Stimulated activated naive CD4-positive, alpha-beta T cell (primary cell): ENCODE measurements at regions not wholly inside any gene's neighbourhood (a gene's known extent, or its start where the extent isn't known, plus 50 kb on each side); places are given as distances from the start of the nearest gene placed in this dataset.
A peak's percentile ranks its signal among the peaks of the same experiment; 100 is the strongest.
"Not testable (repeated sequence)": the region's sequence is repeated elsewhere in the genome, so short reads cannot be mapped to it uniquely, and the experiment has no call there.

ENCODE experiments used
- DNase-seq, 6 experiments: peaks; one replicate each; lab custom pipeline; 2025; lab: John Stamatoyannopoulos, UW

- no peak for DNase-seq
Observed at GRCh38 chr12:105641749-105642148, 311.3 kb downstream of the C12orf75 start.

DNA sequence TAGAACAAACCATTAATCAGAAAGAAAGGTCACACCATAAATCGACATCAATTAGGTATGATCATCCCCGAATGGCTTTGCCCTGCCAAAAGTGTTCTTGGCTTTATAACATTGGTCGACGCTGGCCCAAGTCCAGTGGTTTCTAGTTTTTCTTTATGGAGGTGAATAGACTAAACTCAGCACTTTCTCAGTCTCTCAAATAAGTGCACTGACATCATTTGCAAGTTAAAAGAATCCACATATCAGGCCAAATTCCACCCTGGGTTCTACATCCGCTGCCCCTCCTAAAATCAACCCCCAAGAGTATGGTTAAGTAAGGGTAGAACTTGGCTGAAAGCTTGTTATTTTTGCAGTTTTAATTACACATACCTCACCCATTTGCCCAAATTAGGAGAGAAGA lies 314.3 kb downstream of the C12orf75 start:
- DNase-seq = no peak

GRCh38 chr12:105654606-105655005 lies 324.1 kb downstream of the C12orf75 start:
- DNase-seq = no peak

GRCh38 chr12:105658389-105658788 lies 327.9 kb downstream of the C12orf75 start:
- DNase-seq = no peak

DNA sequence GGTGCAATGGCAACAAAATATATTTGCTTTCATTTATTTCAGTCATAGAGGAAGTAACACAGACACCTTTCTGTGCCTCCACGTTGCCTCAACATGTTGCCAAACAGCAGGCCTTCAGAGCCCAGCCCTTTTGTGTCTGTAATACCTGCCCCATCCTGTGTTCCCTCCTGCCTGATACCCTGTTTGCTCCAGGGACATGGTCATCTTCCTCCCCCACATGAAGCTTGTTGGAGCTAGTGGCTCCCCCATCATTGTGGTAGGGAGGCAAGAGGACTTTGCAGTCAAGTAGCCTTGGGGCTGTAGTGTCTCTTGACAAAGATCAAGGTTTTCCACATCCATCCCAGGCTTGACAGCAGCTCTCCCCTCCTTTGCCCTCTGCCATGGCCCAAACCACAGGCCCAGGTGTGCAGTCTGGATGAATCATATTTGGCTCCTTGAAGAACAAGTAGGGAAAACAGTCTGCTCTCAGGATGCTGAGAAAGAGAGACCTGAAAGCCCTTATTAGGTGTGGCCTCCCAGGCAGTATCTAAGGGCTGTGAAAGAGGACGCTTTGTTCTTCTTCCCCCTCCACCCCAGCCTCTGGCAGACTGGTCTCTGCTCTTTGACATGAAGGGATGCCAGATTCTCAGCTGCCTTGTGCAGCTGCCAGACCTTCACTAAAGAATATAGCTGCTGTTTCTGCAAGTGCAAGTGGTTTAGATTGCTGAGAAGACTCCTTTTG lies 329.0 kb downstream of the C12orf75 start:
- no peak for DNase-seq

- not testable (repeated sequence) for DNase-seq
Observed at GRCh38 chr12:105664765-105665164, 334.3 kb downstream of the C12orf75 start.

GRCh38 chr12:105665366-105665765 lies 334.9 kb downstream of the C12orf75 start:
- no peak for DNase-seq

DNA sequence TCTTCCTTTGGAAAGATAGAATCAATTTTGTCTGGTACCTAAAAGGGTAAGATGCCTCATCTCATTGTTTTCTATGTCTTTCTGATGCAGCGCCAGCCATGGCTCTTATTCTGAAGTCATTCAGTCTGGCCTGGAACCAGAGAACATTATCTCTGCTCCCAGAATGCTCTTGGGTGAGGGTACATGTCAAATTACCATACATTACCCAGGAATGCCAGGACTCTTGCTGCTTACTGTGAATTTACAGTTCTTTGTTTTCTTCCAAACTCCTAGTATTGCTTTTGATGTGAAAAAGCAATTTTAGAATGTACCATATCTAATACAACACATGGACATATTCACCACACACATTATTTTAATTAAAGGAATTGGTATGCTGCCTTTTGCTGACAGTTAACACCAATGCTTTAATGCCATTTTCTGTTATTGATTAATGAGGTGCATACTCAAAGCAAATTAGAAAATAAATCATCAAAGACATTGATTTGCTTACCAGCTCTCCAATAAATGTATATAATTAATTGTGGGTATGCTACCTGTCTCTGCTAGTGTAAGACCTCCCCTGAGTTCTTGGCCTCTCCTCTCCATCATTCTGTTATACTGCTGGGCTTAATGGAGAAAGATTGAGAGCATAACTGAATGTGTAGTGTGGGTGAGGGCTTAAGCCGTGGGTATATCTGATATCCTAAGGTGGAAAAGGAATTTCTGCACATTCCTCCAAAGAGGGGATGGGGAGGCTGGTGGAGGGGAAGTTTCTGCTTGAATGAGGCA lies 337.7 kb downstream of the C12orf75 start:
- DNase-seq = no peak

- DNase-seq = no peak
Observed at GRCh38 chr12:105670672-105671071, 340.2 kb downstream of the C12orf75 start.

GRCh38 chr12:105671720-105672119 lies 341.2 kb downstream of the C12orf75 start:
- DNase-seq = no peak

GRCh38 chr12:105672121-105672975 lies 341.9 kb downstream of the C12orf75 start:
- DNase-seq = no peak

- no peak for DNase-seq
Observed at GRCh38 chr12:105674871-105675699, 344.6 kb downstream of the C12orf75 start.

GRCh38 chr12:105676694-105677093 lies 346.2 kb downstream of the C12orf75 start:
- DNase-seq = no peak

DNA sequence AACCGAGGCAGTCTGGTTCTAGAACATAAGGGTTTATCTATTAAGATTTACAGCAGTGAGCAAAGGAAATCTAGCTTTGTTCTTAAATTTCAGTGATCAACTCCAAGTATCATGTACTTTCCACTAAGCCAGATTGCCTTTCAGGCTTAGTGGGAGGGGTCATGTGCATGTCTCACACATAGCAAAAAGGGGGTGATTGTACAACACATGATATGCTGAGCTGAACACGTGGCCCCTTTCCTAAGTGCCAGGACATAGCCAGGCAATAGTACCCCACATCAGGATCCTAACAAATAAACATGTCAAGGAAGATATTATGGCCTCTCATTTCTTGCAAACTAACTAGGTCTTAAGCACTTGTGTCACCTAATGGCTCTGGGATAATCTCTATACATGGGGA lies 347.2 kb downstream of the C12orf75 start:
- DNase-seq = no peak

- DNase-seq = peak in 1 of 6 experiments; percentile 8
Observed at GRCh38 chr12:105679982-105680381, 349.5 kb downstream of the C12orf75 start.

DNA sequence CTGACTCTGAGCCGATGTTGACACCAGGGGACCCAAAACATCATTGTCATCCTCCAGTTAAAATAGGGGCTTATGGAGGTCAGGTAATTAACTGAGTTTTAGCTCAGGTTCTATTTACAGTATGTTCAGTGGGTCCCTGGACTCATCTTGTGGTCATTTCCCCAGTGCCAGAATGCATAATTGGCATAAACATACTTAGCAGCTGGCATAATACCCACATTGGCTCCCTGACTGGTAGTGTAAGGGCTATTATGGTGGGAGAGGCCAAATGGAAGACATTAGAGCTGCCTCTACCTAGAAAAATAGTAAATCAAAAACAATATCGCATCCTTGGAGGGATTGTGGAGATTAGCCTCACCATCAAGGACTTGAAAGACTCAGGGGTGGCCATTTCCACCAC lies 350.9 kb downstream of the C12orf75 start:
- DNase-seq = no peak

DNA sequence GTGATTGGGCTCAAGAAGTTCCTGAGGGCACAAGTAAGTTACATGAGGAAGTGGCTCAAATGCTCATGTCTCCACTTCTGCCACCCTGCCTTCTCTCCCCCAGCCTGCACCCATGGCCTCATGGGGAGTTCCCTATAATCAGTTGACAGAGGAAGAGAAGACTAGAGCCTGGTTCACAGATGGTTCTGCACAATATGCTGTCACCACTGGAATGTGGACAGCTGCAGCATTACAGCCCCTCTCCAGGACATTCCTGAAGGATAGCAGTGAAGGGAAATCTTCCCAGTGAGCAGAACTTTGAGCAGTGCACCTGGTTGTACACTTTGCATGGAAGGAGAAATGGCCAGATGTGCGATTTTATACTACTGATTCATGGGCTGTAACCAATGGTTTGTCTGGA lies 352.3 kb downstream of the C12orf75 start:
- not testable (repeated sequence) for DNase-seq

DNA sequence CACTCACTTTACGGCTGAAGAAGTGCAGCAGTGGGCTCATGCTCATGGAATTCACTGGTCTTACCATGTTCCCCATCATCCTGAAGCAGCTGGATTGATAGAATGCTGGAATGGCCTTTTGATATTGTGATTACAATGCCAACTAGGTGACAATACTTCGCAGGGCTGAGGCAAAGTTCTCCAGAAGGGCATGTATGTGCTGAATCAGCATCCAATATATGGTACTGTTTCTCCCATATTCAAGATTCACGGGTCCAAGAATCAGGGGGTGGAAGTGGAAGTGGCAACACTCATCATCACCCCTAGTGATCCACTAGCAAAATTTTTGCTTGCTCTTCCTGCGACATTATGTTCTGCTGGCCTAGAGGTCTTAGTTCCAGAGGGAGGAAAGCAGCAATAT lies 353.3 kb downstream of the C12orf75 start:
- DNase-seq = not testable (repeated sequence)

DNA sequence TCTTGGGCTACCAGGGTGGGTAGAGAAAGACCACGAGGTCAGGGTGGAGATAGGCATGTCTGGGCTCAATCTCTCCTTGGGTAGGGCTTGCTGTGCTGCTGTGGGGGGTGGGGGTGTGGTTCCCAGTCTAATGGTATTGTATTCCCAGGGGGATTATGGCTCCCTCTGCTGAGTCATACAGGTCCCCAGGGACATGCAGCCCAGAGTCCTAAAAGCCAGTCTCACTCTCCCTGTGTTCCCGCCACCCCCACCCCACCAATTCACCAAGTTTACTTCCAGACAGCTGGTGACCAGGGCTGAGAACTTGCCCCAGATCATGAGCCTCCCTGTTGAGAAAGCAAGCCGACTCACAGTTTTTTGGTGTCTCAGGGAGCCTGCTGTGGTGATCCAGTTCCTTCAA lies 367.6 kb downstream of the C12orf75 start:
- no peak for DNase-seq

DNA sequence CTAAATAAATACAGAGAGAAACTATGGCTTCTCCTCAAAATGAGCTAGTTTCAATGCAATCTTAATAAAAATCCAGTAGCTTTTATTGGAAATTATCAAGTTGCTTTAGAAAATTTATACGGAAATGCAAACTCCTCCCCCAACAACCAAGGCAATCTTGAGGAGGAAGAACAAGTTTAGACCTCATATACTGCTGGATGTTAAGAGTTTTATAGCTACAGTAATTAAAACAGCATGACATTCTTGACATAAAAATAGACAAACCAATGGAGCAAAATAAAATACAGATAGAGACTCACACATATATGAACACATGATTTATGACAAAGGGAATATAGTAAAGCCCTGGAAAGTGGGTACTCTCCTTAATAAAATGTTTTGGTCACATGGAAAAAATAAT lies 368.7 kb downstream of the C12orf75 start:
- DNase-seq = no peak

- no peak for DNase-seq
Observed at GRCh38 chr12:105704787-105705186, 374.3 kb downstream of the C12orf75 start.

GRCh38 chr12:105705235-105705634 lies 374.7 kb downstream of the C12orf75 start:
- DNase-seq = no peak
